OCI-LY1 (cell line): ENCODE measurements at regions not wholly inside any gene's neighbourhood (a gene's known extent, or its start where the extent isn't known, plus 50 kb on each side); places are given as distances from the start of the nearest gene placed in this dataset.

Experiments
- H2AFZ ChIP-seq: fragments of 200-600 bp; sonication (generic), shearing (Covaris generic); 2 replicates; pipeline ENCODE4 v1.6.0; 2014; ENCODE audit warnings: antibody characterized with exemption, mild to moderate bottlenecking, low read length
- H3F3A ChIP-seq: fragments of 200-600 bp; sonication (generic), shearing (Covaris generic); 2 replicates; pipeline ENCODE4 v1.6.0; 2014; ENCODE audit warnings: mild to moderate bottlenecking, antibody characterized with exemption, low read length, moderate library complexity; ENCODE audit not compliant: insufficient read depth
- H3K27ac ChIP-seq: fragments of 200-600 bp; sonication (generic); 2 replicates; pipeline ENCODE4 v1.5.1; 2014; ENCODE audit warnings: low read length, mixed run types, mild to moderate bottlenecking, low read depth; ENCODE audit not compliant: poor library complexity, severe bottlenecking
- H3K27me3 ChIP-seq: fragments of 200-600 bp; sonication (generic); 2 replicates; pipeline ENCODE4 v1.6.0; 2014; ENCODE audit warnings: antibody characterized with exemption, mild to moderate bottlenecking, low read length, moderate library complexity; ENCODE audit not compliant: insufficient read depth
- H3K36me3 ChIP-seq: fragments of 200-600 bp; sonication (generic); 2 replicates; pipeline ENCODE4 v1.6.1; 2014; ENCODE audit warnings: mild to moderate bottlenecking, antibody characterized with exemption, low read length, moderate library complexity, mixed read lengths; ENCODE audit not compliant: insufficient read depth
- H3K4me1 ChIP-seq: fragments of 200-600 bp; sonication (generic); 2 replicates; pipeline ENCODE4 v1.5.1; 2014; ENCODE audit warnings: mild to moderate bottlenecking, low read length, moderate library complexity; ENCODE audit not compliant: insufficient read depth, severe bottlenecking
- H3K4me2 ChIP-seq: fragments of 200-600 bp; sonication (generic), shearing (Covaris generic); 2 replicates; pipeline ENCODE4 v1.6.1; 2014; ENCODE audit warnings: low read length
- H3K4me3 ChIP-seq: fragments of 200-600 bp; sonication (generic); 2 replicates; pipeline ENCODE4 v1.5.1; 2014; ENCODE audit warnings: low read length, low read depth, mild to moderate bottlenecking, mixed read lengths; ENCODE audit not compliant: poor library complexity, severe bottlenecking
- H3K79me2 ChIP-seq: fragments of 200-600 bp; shearing (Covaris generic); 2 replicates; pipeline ENCODE4 v1.6.1; 2016; ENCODE audit warnings: mixed run types, low read length, mixed read lengths; ENCODE audit not compliant: insufficient read depth
- H3K9ac ChIP-seq: fragments of 200-600 bp; sonication (generic), shearing (Covaris generic); 2 replicates; pipeline ENCODE4 v1.6.1; 2014; ENCODE audit warnings: mild to moderate bottlenecking, low read length, mixed read lengths
- H3K9me2 ChIP-seq: fragments of 200-600 bp; sonication (generic), shearing (Covaris generic); 2 replicates; pipeline ENCODE4 v1.6.1; 2014; ENCODE audit warnings: low read depth, mild to moderate bottlenecking, low read length, mixed read lengths
- H3K9me3 ChIP-seq: fragments of 200-600 bp; shearing (Covaris generic); 2 replicates; pipeline ENCODE4 v1.6.1; 2014; ENCODE audit warnings: low read length, mixed read lengths
- H4K20me1 ChIP-seq: fragments of 200-600 bp; sonication (generic), shearing (Covaris generic); 2 replicates; pipeline ENCODE4 v1.6.0; 2016; ENCODE audit warnings: mild to moderate bottlenecking, low read length; ENCODE audit not compliant: insufficient read depth
- CTCF ChIP-seq: fragments of 200-600 bp; sonication (generic), shearing (Covaris generic); IDR thresholded peaks from 2 replicates; pipeline ENCODE4 v1.5.1; 2017; ENCODE audit warnings: mild to moderate bottlenecking, antibody characterized with exemption, low read length, moderate library complexity, mixed read lengths
- EZH2 ChIP-seq: fragments of 200-600 bp; sonication (generic), shearing (Covaris generic); IDR thresholded peaks from 2 replicates; pipeline ENCODE4 v1.8.0; 2017; ENCODE audit warnings: borderline replicate concordance, mixed run types, mild to moderate bottlenecking, antibody characterized with exemption, low read length, moderate library complexity, mixed read lengths

- H3F3A ChIP-seq = no peaks in the 10 kb centered on the region
- no peak overlapping the region for H3K4me2 ChIP-seq
- H3K79me2 ChIP-seq = no peaks in the 10 kb centered on the region
- H3K27me3 ChIP-seq = peaks cover 4% of the 10 kb centered on the region
- no peak overlapping the region for H3K9ac ChIP-seq
- no peaks in the 10 kb centered on the region for H3K9me2 ChIP-seq
- H3K27ac ChIP-seq = no peak overlapping the region
- H3K4me1 ChIP-seq = peaks cover 19% of the 10 kb centered on the region
- no peak for TF ChIP-seq EZH2
- H3K9me3 ChIP-seq = no peaks in the 10 kb centered on the region
- H2AFZ ChIP-seq = no peak overlapping the region
- no peaks in the 10 kb centered on the region for H3K36me3 ChIP-seq
- H4K20me1 ChIP-seq = no peaks in the 10 kb centered on the region
- no peak overlapping the region for H3K4me3 ChIP-seq
Observed at GRCh38 chr17:17398188-17398942, 78.4 kb upstream of the MED9 start.

GRCh38 chr17:17398943-17399926 is 77.6 kb upstream of the MED9 start:
- H3K36me3 ChIP-seq = no peaks in the 10 kb centered on the region
- H4K20me1 ChIP-seq = no peaks in the 10 kb centered on the region
- TF ChIP-seq EZH2 = no peak
- TF ChIP-seq CTCF = no peak
- no peak overlapping the region for H3K4me3 ChIP-seq
- H2AFZ ChIP-seq = no peak overlapping the region
- peaks cover 4% of the 10 kb centered on the region for H3K27me3 ChIP-seq
- H3K27ac ChIP-seq = no peak overlapping the region
- no peak overlapping the region for H3K9ac ChIP-seq
- peaks cover 28% of the 10 kb centered on the region for H3K4me1 ChIP-seq
- H3F3A ChIP-seq = no peaks in the 10 kb centered on the region
- no peak overlapping the region for H3K4me2 ChIP-seq
- H3K9me3 ChIP-seq = no peaks in the 10 kb centered on the region
- H3K79me2 ChIP-seq = no peaks in the 10 kb centered on the region
- no peaks in the 10 kb centered on the region for H3K9me2 ChIP-seq

GRCh38 chr17:17400070-17400469 is 76.7 kb upstream of the MED9 start:
- TF ChIP-seq CTCF (no peak), EZH2 (no peak)
- no peaks in the 10 kb centered on the region for H3K9me3 ChIP-seq

More at GRCh38 chr17:17400070-17400469, 76.7 kb upstream of the MED9 start:
- H3K36me3 ChIP-seq = no peaks in the 10 kb centered on the region
- peaks cover 34% of the 10 kb centered on the region for H3K4me1 ChIP-seq
- peaks cover 4% of the 10 kb centered on the region for H3K27me3 ChIP-seq
- no peak overlapping the region for H3K4me3 ChIP-seq
- no peaks in the 10 kb centered on the region for H3F3A ChIP-seq
- no peaks in the 10 kb centered on the region for H4K20me1 ChIP-seq
- H2AFZ ChIP-seq = no peak overlapping the region
- H3K4me2 ChIP-seq = no peak overlapping the region
- H3K79me2 ChIP-seq = no peaks in the 10 kb centered on the region
- H3K9me2 ChIP-seq = no peaks in the 10 kb centered on the region
- no peak overlapping the region for H3K27ac ChIP-seq
- H3K9ac ChIP-seq = no peak overlapping the region
